HCT116 (cell line): ENCODE measurements at regions not wholly inside any gene's neighbourhood (a gene's known extent, or its start where the extent isn't known, plus 50 kb on each side); places are given as distances from the start of the nearest gene placed in this dataset.

ENCODE experiments used
- ATAC-seq: fragments of 200-7000 bp; cut with Tn5 transposase; 2 replicates; pipeline ENCODE4 v1.9.1; 2020; ENCODE audit warnings: mild to moderate bottlenecking, moderate library complexity
- BruUV-seq: library from RNA; stranded (reverse); fragments of 400-500 nt; replicated peaks from 2 replicates; lab custom pipeline; 2021; lab: Mats Ljungman, UMichigan
- CTCF ChIA-PET: fragments of 300-600 bp; sonication (Branson Sonifier 250); formaldehyde crosslinking; loops from one replicate; lab custom pipeline; 2021; ENCODE audit warnings: antibody characterized with exemption; lab: Charles Lee
- POLR2A ChIA-PET: fragments of 300-600, 350-600 bp; sonication (Branson Sonifier 250); formaldehyde crosslinking; loops from one replicate; lab custom pipeline; 2021; ENCODE audit warnings: antibody characterized with exemption; lab: Charles Lee
- RAD21 ChIA-PET, 2 experiments: fragments of 300-600 bp; sonication (Branson Sonifier 250); formaldehyde crosslinking; loops; one replicate each; lab custom pipeline; 2023; ENCODE audit warnings: low total read pairs in 2 of 2; ENCODE audit not compliant: uncharacterized antibody in 2 of 2, unreplicated experiment in 2 of 2, low non-redundant PET in 1 of 2; lab: Charles Lee
- DNase-seq: peaks from one replicate; pipeline ENCODE4 v3.0.0-alpha.2; 2010; ENCODE audit warnings: low read depth, low spot score
- H2AFZ ChIP-seq: fragments of 200-600 bp; shearing (Covaris generic), sonication (generic); 2 replicates; pipeline ENCODE4 v1.6.1; 2017; ENCODE audit warnings: low read depth, mixed run types, mixed read lengths, antibody characterized with exemption, low read length; ENCODE audit not compliant: poor library complexity, severe bottlenecking
- H3K27ac ChIP-seq: 2 replicates; pipeline ENCODE4 v1.5.1; 2012; ENCODE audit warnings: low read depth, low read length
- H3K27me3 ChIP-seq: fragments of 200-600 bp; sonication (generic); 2 replicates; pipeline ENCODE4 v1.6.1; 2016; ENCODE audit warnings: mixed run types, low read length, mixed read lengths; ENCODE audit not compliant: insufficient read depth
- H3K36me3 ChIP-seq, 2 experiments: fragments of 200-500 bp in 1 of 2; fragments of 200-600 bp in 1 of 2; sonication (Bioruptor generic) in 1 of 2; sonication (generic) in 1 of 2; 2 replicates each; pipeline versions ENCODE4 v1.5.1 to v1.6.1; 2014 to 2016; ENCODE audit warnings: low read length in 2 of 2, inconsistent platforms in 1 of 2, mixed read lengths in 1 of 2, mixed run types in 1 of 2; ENCODE audit not compliant: insufficient read depth in 2 of 2, control insufficient read depth in 1 of 2
- H3K4me1 ChIP-seq, 2 experiments: fragments of 200-600 bp in 1 of 2; sonication (generic) in 1 of 2; 2 replicates each; pipeline versions ENCODE4 v1.5.1 to v1.6.1; 2012 to 2017; ENCODE audit warnings: low read length in 2 of 2, inconsistent platforms in 1 of 2, mild to moderate bottlenecking in 1 of 2, mixed read lengths in 1 of 2, mixed run types in 1 of 2, moderate library complexity in 1 of 2; ENCODE audit not compliant: insufficient read depth in 2 of 2, control insufficient read depth in 1 of 2
- H3K4me2 ChIP-seq: fragments of 200-600 bp; sonication (generic); 2 replicates; pipeline ENCODE4 v1.6.1; 2017; ENCODE audit warnings: mixed run types, low read length, mixed read lengths
- H3K4me3 ChIP-seq, 2 experiments: fragments of 200-600 bp in 1 of 2; sonication (generic) in 1 of 2; replicated peaks in 1 of 2; 2 replicates each; pipeline ENCODE4 v1.5.1; 2011 to 2016; ENCODE audit warnings: low read length in 2 of 2, control low read depth in 1 of 2, low read depth in 1 of 2, mild to moderate bottlenecking in 1 of 2, mixed read lengths in 1 of 2, mixed run types in 1 of 2
- H3K79me2 ChIP-seq: fragments of 200-600 bp; sonication (generic); 2 replicates; pipeline ENCODE4 v1.6.1; 2017; ENCODE audit warnings: mild to moderate bottlenecking, mixed run types, low read length, moderate library complexity, mixed read lengths; ENCODE audit not compliant: insufficient read depth
- H3K9ac ChIP-seq: fragments of 200-600 bp; sonication (generic); 2 replicates; pipeline ENCODE4 v1.6.1; 2016; ENCODE audit warnings: low read length, mixed read lengths
- H3K9me2 ChIP-seq: fragments of 200-600 bp; sonication (generic), shearing (Covaris generic); 2 replicates; pipeline ENCODE4 v1.6.1; 2017; ENCODE audit warnings: mixed run types, mild to moderate bottlenecking, moderate library complexity; ENCODE audit not compliant: insufficient read depth
- H3K9me3 ChIP-seq, 2 experiments: fragments of 200-500 bp in 1 of 2; fragments of 200-600 bp in 1 of 2; sonication (Bioruptor generic) in 1 of 2; sonication (generic) in 1 of 2; 2 replicates each; pipeline ENCODE4 v1.6.1; 2014 to 2017; ENCODE audit warnings: low read length in 2 of 2, mixed read lengths in 2 of 2, inconsistent platforms in 1 of 2, low read depth in 1 of 2, mild to moderate bottlenecking in 1 of 2, mixed run types in 1 of 2, moderate library complexity in 1 of 2; ENCODE audit not compliant: control insufficient read depth in 1 of 2, insufficient read depth in 1 of 2
- H4K20me1 ChIP-seq: fragments of 200-600 bp; sonication (generic), shearing (Covaris generic); 2 replicates; pipeline ENCODE4 v1.6.1; 2017; ENCODE audit warnings: mixed run types, mild to moderate bottlenecking, moderate library complexity; ENCODE audit not compliant: insufficient read depth
- ATF3 ChIP-seq: IDR thresholded peaks from 2 replicates; pipeline ENCODE4 v1.6.1; 2012
- CBX3 ChIP-seq: IDR thresholded peaks from 2 replicates; pipeline ENCODE4 v1.6.1; 2012; ENCODE audit warnings: low read depth
- CTCF ChIP-seq, 3 experiments: fragments of 200-600 bp in 1 of 3; sonication (generic) in 1 of 3; IDR thresholded peaks in 2 of 3; conservative IDR thresholded peaks in 1 of 3; 2 replicates each; pipeline ENCODE4 v1.5.1; 2012 to 2017; ENCODE audit warnings: low read depth in 2 of 3, low read length in 2 of 3, antibody characterized with exemption in 1 of 3, borderline replicate concordance in 1 of 3, control low read depth in 1 of 3, mild to moderate bottlenecking in 1 of 3, mixed read lengths in 1 of 3, mixed run types in 1 of 3, moderate library complexity in 1 of 3; ENCODE audit not compliant: insufficient read depth in 1 of 3
- EGR1 ChIP-seq: IDR thresholded peaks from 2 replicates; pipeline ENCODE4 v1.6.1; 2012; ENCODE audit warnings: low read depth
- ELF1 ChIP-seq: IDR thresholded peaks from 2 replicates; pipeline ENCODE4 v1.6.1; 2012; ENCODE audit warnings: low read depth, borderline replicate concordance
- EZH2 ChIP-seq: fragments of 200-600 bp; sonication (generic); IDR thresholded peaks from 2 replicates; pipeline ENCODE4 v1.6.1; 2017; ENCODE audit warnings: antibody characterized with exemption, mixed run types
- FOSL1 ChIP-seq: IDR thresholded peaks from 2 replicates; pipeline ENCODE4 v1.6.1; 2012; ENCODE audit warnings: low read depth
- JUND ChIP-seq: IDR thresholded peaks from 2 replicates; pipeline ENCODE4 v1.6.1; 2012
- MAX ChIP-seq: IDR thresholded peaks from 2 replicates; pipeline ENCODE4 v1.6.1; 2012
- SP1 ChIP-seq: IDR thresholded peaks from 2 replicates; pipeline ENCODE4 v1.6.1; 2012; ENCODE audit warnings: low read depth
- SRF ChIP-seq: IDR thresholded peaks from 2 replicates; pipeline ENCODE4 v1.6.1; 2012; ENCODE audit warnings: low read depth
- TCF7L2 ChIP-seq: IDR thresholded peaks from 2 replicates; pipeline ENCODE4 v1.7.0; 2011; ENCODE audit warnings: borderline replicate concordance, inconsistent platforms; ENCODE audit not compliant: insufficient read depth, insufficient read length; ENCODE audit errors: extremely low read depth
- YY1 ChIP-seq: IDR thresholded peaks from 2 replicates; pipeline ENCODE4 v1.6.1; 2011; ENCODE audit warnings: low read length, low read depth, moderate library complexity, mild to moderate bottlenecking; ENCODE audit not compliant: insufficient replicate concordance; ENCODE audit errors: extremely low read depth
- ZBTB33 ChIP-seq: IDR thresholded peaks from 2 replicates; pipeline ENCODE4 v1.6.1; 2011; ENCODE audit warnings: mild to moderate bottlenecking, low read length, moderate library complexity; ENCODE audit not compliant: insufficient replicate concordance; ENCODE audit errors: extremely low read depth
- ZFX ChIP-seq: fragments of 450-650 bp; IDR thresholded peaks from 2 replicates; pipeline ENCODE4 v1.6.1; 2017
- intact Hi-C: fragments of 100-400 bp; cut with micrococcal nuclease; formaldehyde crosslinking; loops from 2 replicates; pipeline ENCODE4 v1.10.0; 2022

- H3K27ac ChIP-seq: peak overlapping the region; percentile 68; the same call in 1 of the 2 replicates
- no peak for DNase-seq
- peak overlapping the region; percentile 31 for H2AFZ ChIP-seq
- H3K9ac ChIP-seq: no peak overlapping the region
- intact Hi-C loops: no loop called here
- H3K4me2 ChIP-seq: no peak overlapping the region
- H3K9me3 ChIP-seq: no peaks in the 10 kb centered on the region
- no TSS peak for BruUV-seq
- no peak for ATAC-seq
- no peaks in the 10 kb centered on the region for H3K9me2 ChIP-seq
- H3K27me3 ChIP-seq: no peaks in the 10 kb centered on the region
- CTCF ChIA-PET: no interaction called here
- peaks cover 16 to 42% of the 10 kb centered on the region in 2 experiments for H3K4me1 ChIP-seq
- H3K79me2 ChIP-seq: no peaks in the 10 kb centered on the region
- POLR2A ChIA-PET: no interaction called here
- no peaks in the 10 kb centered on the region for H3K36me3 ChIP-seq
- H3K4me3 ChIP-seq: no peak overlapping the region
- TF ChIP-seq ATF3: no peak
- RAD21 ChIA-PET: no interaction called here
- no peaks in the 10 kb centered on the region for H4K20me1 ChIP-seq
These were observed 275.9 kb upstream of the KITLG start for GRCh38 chr12:88856201-88856600.

- ChIA-PET CTCF (no interaction called here), POLR2A (no interaction called here), RAD21 (interaction anchor here in 1 of 2 experiments (1.1 kb wide), 1 partner anchor 79 kb away, joined by 3 read pairs; no protein-coding TSS in a partner anchor)
- BruUV-seq: no TSS peak
- no peaks in the 10 kb centered on the region for H3K9me2 ChIP-seq
- H3K27me3 ChIP-seq: no peaks in the 10 kb centered on the region
- H3K4me1 ChIP-seq: peaks cover 16 to 42% of the 10 kb centered on the region in 2 experiments
- no peak overlapping the region for H3K4me3 ChIP-seq
- no peaks in the 10 kb centered on the region for H3K36me3 ChIP-seq
- H2AFZ ChIP-seq: peak overlapping the region; percentile 31
- no peaks in the 10 kb centered on the region for H3K9me3 ChIP-seq
- H4K20me1 ChIP-seq: no peaks in the 10 kb centered on the region
- peak overlapping the region; percentile 68; the same call in 1 of the 2 replicates for H3K27ac ChIP-seq
- no peak for ATAC-seq
- intact Hi-C loops: no loop called here
- DNase-seq: no peak
- TF ChIP-seq JUND (no peak), CTCF (IDR thresholded peaks at IDR 0.05 in 2 of 3, conservative IDR thresholded peaks at IDR 0.05 in 1 of 3; ENCODE audit: borderline replicate concordance in 1 of 3, insufficient read depth in 1 of 3, low read depth in 2 of 3, low read length in 2 of 3) (no peak), EGR1 (no peak), ZBTB33 (no peak), ELF1 (no peak), YY1 (no peak), FOSL1 (no peak), SP1 (no peak), CBX3 (no peak), ZFX (no peak), MAX (no peak), EZH2 (no peak), TCF7L2 (no peak), ATF3 (no peak), SRF (no peak)
- H3K9ac ChIP-seq: peak overlapping the region; percentile 7; the same call in 1 of the 2 replicates
- no peaks in the 10 kb centered on the region for H3K79me2 ChIP-seq
- H3K4me2 ChIP-seq: peak overlapping the region; percentile 46
These were observed 275.0 kb upstream of the KITLG start for GRCh38 chr12:88855301-88855700.
